GM12891 (cell line): ENCODE measurements at regions not wholly inside any gene's neighbourhood (a gene's known extent, or its start where the extent isn't known, plus 50 kb on each side); places are given as distances from the start of the nearest gene placed in this dataset.

Source experiments
- PAX5 ChIP-seq: IDR thresholded peaks from 2 replicates; pipeline ENCODE4 v1.6.1; 2011; ENCODE audit warnings: low read length, moderate library complexity, mild to moderate bottlenecking; ENCODE audit not compliant: insufficient read depth, severe bottlenecking
- POLR2A ChIP-seq: IDR thresholded peaks from 2 replicates; pipeline ENCODE4 v1.6.1; 2011; ENCODE audit warnings: low read depth, low read length, control low read depth
- POLR2AphosphoS5 ChIP-seq: IDR thresholded peaks from 2 replicates; pipeline ENCODE4 v1.6.1; 2011; ENCODE audit warnings: low read depth, low read length, control low read depth
- POU2F2 ChIP-seq: IDR thresholded peaks from 2 replicates; pipeline ENCODE4 v1.6.1; 2011; ENCODE audit warnings: low read depth, mild to moderate bottlenecking, control low read depth, low read length, moderate library complexity
- SPI1 ChIP-seq: IDR thresholded peaks from 2 replicates; pipeline ENCODE4 v1.6.1; 2011; ENCODE audit warnings: low read depth, low read length, control low read depth
- TAF1 ChIP-seq: IDR thresholded peaks from 2 replicates; pipeline ENCODE4 v1.6.1; 2011; ENCODE audit warnings: low read depth, low read length, control low read depth

DNA sequence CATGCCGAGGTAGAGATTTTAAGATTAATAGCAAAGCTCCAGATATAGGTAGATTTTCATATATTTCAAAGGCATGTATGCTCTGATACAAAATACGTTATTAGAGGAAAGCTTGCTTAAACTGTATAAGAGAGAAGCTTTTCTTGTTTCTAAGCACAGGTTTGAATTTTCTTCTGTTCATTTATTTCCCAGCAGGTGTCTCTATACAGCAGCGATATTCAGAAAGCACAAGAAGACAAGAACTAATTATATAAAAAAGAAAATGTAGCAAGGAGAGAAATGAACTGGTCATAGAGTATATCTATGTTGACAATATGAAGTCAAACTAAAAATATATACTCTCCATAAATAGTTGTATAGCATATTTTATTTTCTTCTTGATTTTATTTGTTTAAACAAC lies 307.4 kb upstream of the NOVA1 start:
- no peak for TF ChIP-seq TAF1
- no peak for TF ChIP-seq POLR2A
- TF ChIP-seq POU2F2 = no peak
- no peak for TF ChIP-seq POLR2AphosphoS5
- no peak for TF ChIP-seq SPI1
- TF ChIP-seq PAX5 = no peak
